ENCODE measurements at regions not wholly inside any gene's neighbourhood (a gene's known extent, or its start where the extent isn't known, plus 50 kb on each side); places are given as distances from the start of the nearest gene placed in this dataset.

- DNase-seq: no peak
Observed at GRCh38 chr15:66848686-66849392, 146.8 kb downstream of the SMAD6 start.

GRCh38 chr15:66849393-66849745 lies 147.3 kb downstream of the SMAD6 start:
- DNase-seq: no peak

- DNase-seq: no peak
Observed at GRCh38 chr15:66849746-66850077, 147.7 kb downstream of the SMAD6 start.

- DNase-seq: peak in 1 of 2 donors; percentile 38
Observed at GRCh38 chr15:66850078-66850991, 148.3 kb downstream of the SMAD6 start.

- no peak for DNase-seq
Observed at GRCh38 chr15:66850996-66851310, 148.9 kb downstream of the SMAD6 start.

- peak; percentile 79 to 85 for DNase-seq
Observed at GRCh38 chr15:66851311-66852063, 149.5 kb downstream of the SMAD6 start.

- DNase-seq: no peak
Observed at GRCh38 chr15:66852064-66852905, 150.2 kb downstream of the SMAD6 start.

- no peak for DNase-seq
Observed at GRCh38 chr15:66854012-66854965, 152.3 kb downstream of the SMAD6 start.

- no peak for DNase-seq
Observed at GRCh38 chr15:66855041-66855440, 153.0 kb downstream of the SMAD6 start.

GRCh38 chr15:66857694-66858093 lies 155.7 kb downstream of the SMAD6 start:
- no peak for DNase-seq

GRCh38 chr15:66858423-66859207 lies 156.6 kb downstream of the SMAD6 start:
- no peak for DNase-seq

- DNase-seq: no peak
Observed at GRCh38 chr15:66859688-66860253, 157.7 kb downstream of the SMAD6 start.

- no peak for DNase-seq
Observed at GRCh38 chr15:66860844-66861243, 158.8 kb downstream of the SMAD6 start.

- no peak for DNase-seq
Observed at GRCh38 chr15:66862111-66862939, 160.3 kb downstream of the SMAD6 start.

- DNase-seq: peak; percentile 64 to 78
Observed at GRCh38 chr15:66862940-66863335, 160.9 kb downstream of the SMAD6 start.

GRCh38 chr15:66863390-66864085 lies 161.5 kb downstream of the SMAD6 start:
- no peak for DNase-seq

- DNase-seq: no peak
Observed at GRCh38 chr15:66864086-66864830, 162.2 kb downstream of the SMAD6 start.
